ENCODE measurements at regions not wholly inside any gene's neighbourhood (a gene's known extent, or its start where the extent isn't known, plus 50 kb on each side); places are given as distances from the start of the nearest gene placed in this dataset.

- DNase-seq: no peak
These were observed 216.7 kb upstream of the ARID1B start for GRCh38 chr6:156560476-156560875.

- DNase-seq: no peak
These were observed 218.0 kb upstream of the ARID1B start for GRCh38 chr6:156559162-156559690.

- no peak for DNase-seq
These were observed 219.3 kb upstream of the ARID1B start for GRCh38 chr6:156557911-156558259.

- DNase-seq: no peak
These were observed 219.8 kb upstream of the ARID1B start for GRCh38 chr6:156557251-156557910.

- DNase-seq: no peak
These were observed 220.4 kb upstream of the ARID1B start for GRCh38 chr6:156556811-156557210.

- no peak for DNase-seq
These were observed 222.1 kb upstream of the ARID1B start for GRCh38 chr6:156555116-156555515.

GRCh38 chr6:156554160-156554559 is 223.0 kb upstream of the ARID1B start:
- no peak for DNase-seq

GRCh38 chr6:156552849-156553248 is 224.3 kb upstream of the ARID1B start:
- DNase-seq: no peak

GRCh38 chr6:156550949-156551348 is 226.2 kb upstream of the ARID1B start:
- DNase-seq: no peak

- no peak for DNase-seq
These were observed 231.2 kb upstream of the ARID1B start for GRCh38 chr6:156545931-156546330.

GRCh38 chr6:156545021-156545420 is 232.2 kb upstream of the ARID1B start:
- no peak for DNase-seq

GRCh38 chr6:156544046-156544445 is 233.1 kb upstream of the ARID1B start:
- DNase-seq: no peak

GRCh38 chr6:156543431-156543830 is 233.7 kb upstream of the ARID1B start:
- no peak for DNase-seq

- DNase-seq: no peak
These were observed 238.1 kb upstream of the ARID1B start for GRCh38 chr6:156538875-156539660.

- DNase-seq: no peak
These were observed 242.6 kb upstream of the ARID1B start for GRCh38 chr6:156534594-156534993.

- DNase-seq: no peak
These were observed 243.2 kb upstream of the ARID1B start for GRCh38 chr6:156533872-156534524.

- DNase-seq: no peak
These were observed 251.1 kb upstream of the ARID1B start for GRCh38 chr6:156526081-156526480.

GRCh38 chr6:156525541-156525940 is 251.6 kb upstream of the ARID1B start:
- DNase-seq: no peak

- no peak for DNase-seq
These were observed 257.2 kb upstream of the ARID1B start for GRCh38 chr6:156519940-156520339.

GRCh38 chr6:156517088-156517487 is 260.1 kb upstream of the ARID1B start:
- no peak for DNase-seq

GRCh38 chr6:156515242-156515641 is 261.9 kb upstream of the ARID1B start:
- no peak for DNase-seq

- DNase-seq: no peak
These were observed 263.7 kb upstream of the ARID1B start for GRCh38 chr6:156513504-156513903.

GRCh38 chr6:156511570-156511969 is 265.6 kb upstream of the ARID1B start:
- DNase-seq: no peak

GRCh38 chr6:156511051-156511450 is 266.1 kb upstream of the ARID1B start:
- DNase-seq: no peak
